A549 (cell line): ENCODE measurements at regions not wholly inside any gene's neighbourhood (a gene's known extent, or its start where the extent isn't known, plus 50 kb on each side); places are given as distances from the start of the nearest gene placed in this dataset.

ENCODE experiments used
- CEBPB ChIP-seq, 2 experiments: fragments of >200 bp in 1 of 2; sonication (Bioruptor Twin) in 1 of 2; formaldehyde crosslinking in 1 of 2; IDR thresholded peaks; 2 replicates each; pipeline ENCODE4 v1.6.1; 2012 to 2016
- ESRRA ChIP-seq: fragments of 150-350 bp; IDR thresholded peaks from 2 replicates; pipeline ENCODE4 v1.6.1; 2014; ENCODE audit warnings: mild to moderate bottlenecking, low read length, borderline replicate concordance
- NFE2L2 ChIP-seq: fragments of 150-350 bp; conservative IDR thresholded peaks from 2 replicates; pipeline ENCODE4 v1.6.1; 2014; ENCODE audit warnings: low read length
- POLR2A ChIP-seq: IDR thresholded peaks from 2 replicates; pipeline ENCODE4 v1.6.1; 2012; ENCODE audit warnings: mild to moderate bottlenecking, low read length
- TF ChIP-seq, protein P1 (sequence below): fragments of >200 bp; sonication (Bioruptor Twin); formaldehyde crosslinking; IDR thresholded peaks from 3 replicates; pipeline ENCODE4 v1.5.1; 2016
- TF ChIP-seq, protein P2 (sequence below): IDR thresholded peaks from 2 replicates; pipeline ENCODE4 v1.6.1; 2012

DNA sequence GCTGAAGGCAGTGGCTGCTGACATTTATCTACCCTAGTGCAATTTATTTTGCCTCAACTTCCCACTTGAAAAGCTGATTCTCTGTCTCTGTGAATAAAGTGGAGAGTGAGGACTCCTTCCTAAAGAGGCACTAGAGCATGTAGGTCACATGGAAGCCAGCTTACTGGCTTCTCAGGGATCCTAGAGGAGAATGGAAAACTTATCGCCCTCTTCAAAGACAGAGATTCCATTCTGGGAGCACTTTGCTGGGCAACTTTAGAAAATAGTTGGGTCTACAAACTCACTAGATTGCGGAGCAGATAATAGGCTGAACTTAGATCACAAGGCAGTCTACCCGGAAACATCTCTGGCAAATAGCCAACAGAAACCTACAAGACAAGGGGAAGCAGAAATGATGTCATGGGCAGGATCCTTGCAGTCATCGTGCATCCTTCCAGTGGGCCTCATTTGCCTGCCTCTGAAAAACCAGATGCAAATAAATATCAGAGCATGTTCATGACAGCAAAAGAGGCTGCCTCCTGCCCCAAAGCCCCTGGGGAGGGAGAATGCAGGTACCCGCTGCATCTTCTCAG lies 104.8 kb upstream of the BARHL2 start:
- no peak for TF ChIP-seq NFE2L2
- no peak for TF ChIP-seq ESRRA
- TF ChIP-seq, protein P1, sequence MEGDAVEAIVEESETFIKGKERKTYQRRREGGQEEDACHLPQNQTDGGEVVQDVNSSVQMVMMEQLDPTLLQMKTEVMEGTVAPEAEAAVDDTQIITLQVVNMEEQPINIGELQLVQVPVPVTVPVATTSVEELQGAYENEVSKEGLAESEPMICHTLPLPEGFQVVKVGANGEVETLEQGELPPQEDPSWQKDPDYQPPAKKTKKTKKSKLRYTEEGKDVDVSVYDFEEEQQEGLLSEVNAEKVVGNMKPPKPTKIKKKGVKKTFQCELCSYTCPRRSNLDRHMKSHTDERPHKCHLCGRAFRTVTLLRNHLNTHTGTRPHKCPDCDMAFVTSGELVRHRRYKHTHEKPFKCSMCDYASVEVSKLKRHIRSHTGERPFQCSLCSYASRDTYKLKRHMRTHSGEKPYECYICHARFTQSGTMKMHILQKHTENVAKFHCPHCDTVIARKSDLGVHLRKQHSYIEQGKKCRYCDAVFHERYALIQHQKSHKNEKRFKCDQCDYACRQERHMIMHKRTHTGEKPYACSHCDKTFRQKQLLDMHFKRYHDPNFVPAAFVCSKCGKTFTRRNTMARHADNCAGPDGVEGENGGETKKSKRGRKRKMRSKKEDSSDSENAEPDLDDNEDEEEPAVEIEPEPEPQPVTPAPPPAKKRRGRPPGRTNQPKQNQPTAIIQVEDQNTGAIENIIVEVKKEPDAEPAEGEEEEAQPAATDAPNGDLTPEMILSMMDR = no peak
- no peak for TF ChIP-seq CEBPB (IDR thresholded peaks at IDR 0.05)
- no peak for TF ChIP-seq POLR2A
- TF ChIP-seq, protein P2, sequence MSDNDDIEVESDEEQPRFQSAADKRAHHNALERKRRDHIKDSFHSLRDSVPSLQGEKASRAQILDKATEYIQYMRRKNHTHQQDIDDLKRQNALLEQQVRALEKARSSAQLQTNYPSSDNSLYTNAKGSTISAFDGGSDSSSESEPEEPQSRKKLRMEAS = no peak
